WERI-Rb-1 (cell line): ENCODE measurements at regions not wholly inside any gene's neighbourhood (a gene's known extent, or its start where the extent isn't known, plus 50 kb on each side); places are given as distances from the start of the nearest gene placed in this dataset.
"Not testable (repeated sequence)": the region's sequence is repeated elsewhere in the genome, so short reads cannot be mapped to it uniquely, and the experiment has no call there.

Experiments
- DNase-seq: peaks from one replicate; pipeline ENCODE4 v3.0.0-alpha.2; 2020
- H3K27ac ChIP-seq: fragments of 250-450 bp; sonication (Bioruptor Pico); 2 replicates; pipeline ENCODE4 v1.5.1; 2020; ENCODE audit warnings: mild to moderate bottlenecking, moderate library complexity
- H3K27me3 ChIP-seq: fragments of 250-450 bp; sonication (Bioruptor Pico); 2 replicates; pipeline ENCODE4 v1.5.1; 2021; ENCODE audit warnings: mild to moderate bottlenecking, low read depth, moderate library complexity; ENCODE audit not compliant: insufficient read depth, severe bottlenecking
- H3K36me3 ChIP-seq: fragments of 250-450 bp; sonication (Bioruptor Pico); 2 replicates; pipeline ENCODE4 v1.5.1; 2020; ENCODE audit warnings: mild to moderate bottlenecking, moderate library complexity
- H3K4me3 ChIP-seq: 2 replicates; pipeline ENCODE4 v1.5.1; 2011; ENCODE audit warnings: low read depth, mild to moderate bottlenecking, control low read depth, low read length
- H3K9me3 ChIP-seq: fragments of 250-450 bp; sonication (Bioruptor Pico); 2 replicates; pipeline ENCODE4 v1.5.1; 2021; ENCODE audit warnings: mild to moderate bottlenecking, moderate library complexity; ENCODE audit not compliant: severe bottlenecking
- TF ChIP-seq, protein P1 (sequence below): IDR thresholded peaks from 2 replicates; pipeline ENCODE4 v1.5.1; 2011; ENCODE audit warnings: low read depth, mild to moderate bottlenecking, control low read depth, inconsistent platforms, low read length

DNA sequence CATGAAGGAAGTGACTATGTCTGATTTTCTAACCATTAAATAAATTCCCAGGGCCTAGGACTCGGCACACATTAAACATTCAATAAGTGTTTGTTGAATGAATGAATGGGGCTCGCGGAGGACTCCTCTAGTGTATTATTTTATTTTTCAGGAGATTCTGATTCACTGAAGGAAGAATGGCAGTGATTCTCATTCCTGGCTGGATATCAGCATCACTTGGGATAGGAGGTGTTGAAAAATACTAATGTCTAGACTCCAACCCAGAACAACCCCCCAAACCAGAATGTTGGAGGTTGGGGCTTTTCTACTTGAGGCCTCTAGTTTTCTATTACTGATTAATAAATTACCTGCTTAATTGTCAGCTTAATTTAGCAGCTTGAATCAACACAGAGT, 195.4 kb downstream of the BTBD3 start:
- no peak overlapping the region for H3K4me3 ChIP-seq
- H3K9me3 ChIP-seq: no peaks in the 10 kb centered on the region
- DNase-seq: no peak
- no peaks in the 10 kb centered on the region for H3K27me3 ChIP-seq
- H3K27ac ChIP-seq: no peak overlapping the region
- TF ChIP-seq, protein P1, sequence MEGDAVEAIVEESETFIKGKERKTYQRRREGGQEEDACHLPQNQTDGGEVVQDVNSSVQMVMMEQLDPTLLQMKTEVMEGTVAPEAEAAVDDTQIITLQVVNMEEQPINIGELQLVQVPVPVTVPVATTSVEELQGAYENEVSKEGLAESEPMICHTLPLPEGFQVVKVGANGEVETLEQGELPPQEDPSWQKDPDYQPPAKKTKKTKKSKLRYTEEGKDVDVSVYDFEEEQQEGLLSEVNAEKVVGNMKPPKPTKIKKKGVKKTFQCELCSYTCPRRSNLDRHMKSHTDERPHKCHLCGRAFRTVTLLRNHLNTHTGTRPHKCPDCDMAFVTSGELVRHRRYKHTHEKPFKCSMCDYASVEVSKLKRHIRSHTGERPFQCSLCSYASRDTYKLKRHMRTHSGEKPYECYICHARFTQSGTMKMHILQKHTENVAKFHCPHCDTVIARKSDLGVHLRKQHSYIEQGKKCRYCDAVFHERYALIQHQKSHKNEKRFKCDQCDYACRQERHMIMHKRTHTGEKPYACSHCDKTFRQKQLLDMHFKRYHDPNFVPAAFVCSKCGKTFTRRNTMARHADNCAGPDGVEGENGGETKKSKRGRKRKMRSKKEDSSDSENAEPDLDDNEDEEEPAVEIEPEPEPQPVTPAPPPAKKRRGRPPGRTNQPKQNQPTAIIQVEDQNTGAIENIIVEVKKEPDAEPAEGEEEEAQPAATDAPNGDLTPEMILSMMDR: no peak
- no peaks in the 10 kb centered on the region for H3K36me3 ChIP-seq

DNA sequence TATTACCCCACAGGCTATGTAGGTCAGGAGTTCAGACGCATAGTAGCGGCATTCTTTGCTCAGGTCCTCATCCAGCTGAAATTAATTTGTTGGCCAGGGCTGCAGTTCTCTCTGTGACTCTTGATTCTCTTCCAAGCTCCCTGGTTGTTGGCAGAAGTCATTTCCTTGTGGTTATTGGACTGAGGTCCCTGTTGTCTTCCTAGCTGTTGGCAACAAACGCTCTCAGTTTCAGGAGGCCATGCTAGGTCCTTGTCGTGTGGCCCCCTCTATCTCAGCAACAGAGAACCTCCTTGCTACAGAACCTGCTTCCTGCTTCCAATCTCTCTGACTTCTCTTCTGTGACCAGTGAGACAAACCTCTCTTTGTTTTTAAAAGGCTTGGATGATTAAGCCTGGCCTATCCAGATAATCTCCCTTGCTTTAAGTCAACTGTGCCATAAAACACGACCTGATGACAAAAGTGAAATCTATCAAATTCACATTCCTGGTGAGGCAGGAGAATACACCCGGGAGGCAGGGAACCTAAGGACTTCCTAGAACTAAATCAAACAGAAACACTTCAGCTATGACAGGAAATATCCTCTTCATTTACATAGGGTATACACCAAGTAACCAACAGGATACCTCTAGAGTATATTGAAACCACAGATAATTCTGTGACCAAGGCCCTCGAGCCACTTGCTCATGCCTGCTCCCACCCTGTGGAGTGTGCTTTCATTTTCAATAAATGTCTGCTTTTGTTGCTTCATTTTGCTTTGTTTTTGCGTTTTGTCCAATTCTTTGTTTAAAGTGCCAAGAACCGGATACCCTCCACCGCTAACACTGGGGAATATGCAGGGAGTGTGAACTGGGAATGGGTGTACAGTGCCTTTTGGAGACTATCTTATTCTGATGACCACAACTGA, 196.0 kb downstream of the BTBD3 start:
- Histone ChIP-seq H3K27me3 (no peaks in the 10 kb centered on the region), H3K36me3 (no peaks in the 10 kb centered on the region), H3K4me3 (no peak overlapping the region), H3K9me3 (no peaks in the 10 kb centered on the region), H3K27ac (no peak overlapping the region)
- TF ChIP-seq, protein P1: no peak
- DNase-seq: no peak

DNA sequence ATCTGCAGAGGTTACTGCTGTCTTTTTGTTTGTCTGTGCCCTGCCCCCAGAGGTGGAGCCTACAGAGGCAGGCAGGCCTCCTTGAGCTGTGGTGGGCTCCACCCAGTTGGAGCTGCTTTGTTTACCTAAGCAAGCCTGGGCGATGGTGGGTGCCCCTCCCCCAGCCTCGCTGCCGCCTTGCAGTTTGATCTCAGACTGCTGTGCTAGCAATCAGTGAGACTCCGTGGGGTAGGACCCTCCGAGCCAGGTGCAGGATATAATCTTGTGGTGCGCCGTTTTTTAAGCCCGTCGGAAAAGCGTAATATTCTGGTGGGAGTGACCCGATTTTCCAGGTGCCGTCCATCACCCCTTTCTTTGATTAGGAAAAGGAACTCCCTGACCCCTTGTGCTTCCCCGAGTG, 211.4 kb downstream of the BTBD3 start:
- not testable (repeated sequence) for H3K27ac ChIP-seq, H3K4me3 ChIP-seq, H3K36me3 ChIP-seq, H3K9me3 ChIP-seq, H3K27me3 ChIP-seq, DNase-seq

DNA sequence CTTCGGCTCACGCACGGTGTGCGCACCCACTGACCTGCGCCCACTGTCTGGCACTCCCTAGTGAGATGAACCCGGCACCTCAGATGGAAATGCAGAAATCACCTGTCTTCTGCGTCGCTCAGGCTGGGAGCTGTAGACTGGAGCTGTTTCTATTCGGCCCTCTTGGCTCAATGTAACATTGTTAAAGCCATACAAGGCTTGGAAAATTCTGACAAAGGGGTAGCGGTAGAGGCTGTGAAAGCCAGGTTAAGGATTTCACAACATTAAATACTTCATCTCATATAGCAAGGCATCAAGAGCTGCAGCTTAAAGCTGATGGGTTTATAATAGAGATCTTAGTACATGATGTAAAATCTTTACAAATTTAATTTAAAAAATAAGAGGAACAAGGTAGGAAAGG, 211.8 kb downstream of the BTBD3 start:
- H3K4me3 ChIP-seq, H3K27ac ChIP-seq, H3K9me3 ChIP-seq, H3K27me3 ChIP-seq, H3K36me3 ChIP-seq, DNase-seq: not testable (repeated sequence)

DNA sequence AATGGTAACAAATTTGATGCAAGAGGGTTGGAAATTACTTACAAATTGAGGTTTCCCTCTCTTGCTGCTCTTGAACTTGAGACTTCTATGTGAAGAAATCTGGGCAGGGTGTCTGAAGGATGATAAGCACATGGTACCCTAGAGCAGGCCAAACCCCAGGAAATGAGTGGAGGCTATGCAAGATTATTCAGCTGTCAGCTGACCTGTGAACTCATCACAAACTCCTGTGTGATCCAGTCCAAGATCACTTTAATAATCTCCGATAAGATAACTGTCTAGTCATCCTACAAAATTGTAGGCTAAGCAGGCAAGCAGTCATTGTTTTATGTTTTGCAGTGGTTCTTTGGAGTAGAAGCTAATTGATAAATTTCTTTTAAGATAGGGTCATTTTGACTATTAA, 213.1 kb downstream of the BTBD3 start:
- no peak for DNase-seq
- Histone ChIP-seq H3K9me3 (no peaks in the 10 kb centered on the region), H3K27ac (no peak overlapping the region), H3K4me3 (no peak overlapping the region), H3K36me3 (no peaks in the 10 kb centered on the region), H3K27me3 (no peaks in the 10 kb centered on the region)
- TF ChIP-seq, protein P1: no peak

DNA sequence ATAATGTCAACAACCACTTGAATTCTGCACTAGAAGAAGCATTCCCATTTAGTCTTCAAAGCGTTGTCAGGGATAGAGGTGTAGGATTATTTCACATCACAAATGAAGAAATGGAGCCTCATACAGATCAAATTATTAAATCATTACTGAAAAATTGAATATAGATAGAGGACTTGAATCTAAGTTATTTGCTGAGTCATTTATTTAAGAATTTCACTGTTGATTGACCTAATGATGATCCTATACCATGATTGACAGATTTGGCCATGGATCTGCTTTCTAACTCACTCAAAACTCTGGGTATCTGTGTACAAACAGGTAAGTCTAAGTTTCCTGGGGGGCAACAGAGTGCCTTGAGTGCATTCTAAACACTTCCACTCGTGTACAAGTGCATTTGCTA, 215.9 kb downstream of the BTBD3 start:
- H3K9me3 ChIP-seq: no peaks in the 10 kb centered on the region
- H3K27ac ChIP-seq: no peak overlapping the region
- no peaks in the 10 kb centered on the region for H3K27me3 ChIP-seq
- H3K36me3 ChIP-seq: no peaks in the 10 kb centered on the region
- TF ChIP-seq, protein P1: no peak
- DNase-seq: no peak
- no peak overlapping the region for H3K4me3 ChIP-seq

DNA sequence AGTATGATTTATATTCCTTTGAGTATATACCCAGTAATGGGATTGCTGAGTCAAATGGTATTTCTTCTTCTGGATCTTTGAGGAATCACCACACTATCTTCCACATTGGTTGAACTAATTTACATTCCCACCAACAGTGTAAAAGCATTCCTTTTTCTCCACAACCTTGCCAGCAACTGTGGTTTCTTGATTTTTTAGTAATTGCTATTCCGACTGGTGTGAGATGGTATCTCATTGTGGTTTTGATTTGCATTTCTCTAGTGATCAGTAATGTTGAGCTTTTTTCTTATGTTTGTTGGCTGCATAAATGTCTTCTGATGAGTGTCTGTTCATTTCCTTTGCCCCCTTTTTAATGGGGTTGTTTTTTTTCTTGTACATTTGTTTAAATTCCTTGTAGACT, 228.3 kb downstream of the BTBD3 start:
- not testable (repeated sequence) for H3K4me3 ChIP-seq, H3K27me3 ChIP-seq, H3K9me3 ChIP-seq, DNase-seq, H3K36me3 ChIP-seq, H3K27ac ChIP-seq
